22Rv1 (cell line): ENCODE measurements at regions not wholly inside any gene's neighbourhood (a gene's known extent, or its start where the extent isn't known, plus 50 kb on each side); places are given as distances from the start of the nearest gene placed in this dataset.

Experiments used
- ZFX ChIP-seq: fragments of 450-650 bp; IDR thresholded peaks from 2 replicates; pipeline ENCODE4 v1.6.1; 2017; ENCODE audit warnings: antibody characterized with exemption, borderline replicate concordance
- TF ChIP-seq, protein P1 (sequence below): fragments of 450-650 bp; IDR thresholded peaks from 2 replicates; pipeline ENCODE4 v1.5.1; 2017; ENCODE audit warnings: mild to moderate bottlenecking

- TF ChIP-seq, protein P1, sequence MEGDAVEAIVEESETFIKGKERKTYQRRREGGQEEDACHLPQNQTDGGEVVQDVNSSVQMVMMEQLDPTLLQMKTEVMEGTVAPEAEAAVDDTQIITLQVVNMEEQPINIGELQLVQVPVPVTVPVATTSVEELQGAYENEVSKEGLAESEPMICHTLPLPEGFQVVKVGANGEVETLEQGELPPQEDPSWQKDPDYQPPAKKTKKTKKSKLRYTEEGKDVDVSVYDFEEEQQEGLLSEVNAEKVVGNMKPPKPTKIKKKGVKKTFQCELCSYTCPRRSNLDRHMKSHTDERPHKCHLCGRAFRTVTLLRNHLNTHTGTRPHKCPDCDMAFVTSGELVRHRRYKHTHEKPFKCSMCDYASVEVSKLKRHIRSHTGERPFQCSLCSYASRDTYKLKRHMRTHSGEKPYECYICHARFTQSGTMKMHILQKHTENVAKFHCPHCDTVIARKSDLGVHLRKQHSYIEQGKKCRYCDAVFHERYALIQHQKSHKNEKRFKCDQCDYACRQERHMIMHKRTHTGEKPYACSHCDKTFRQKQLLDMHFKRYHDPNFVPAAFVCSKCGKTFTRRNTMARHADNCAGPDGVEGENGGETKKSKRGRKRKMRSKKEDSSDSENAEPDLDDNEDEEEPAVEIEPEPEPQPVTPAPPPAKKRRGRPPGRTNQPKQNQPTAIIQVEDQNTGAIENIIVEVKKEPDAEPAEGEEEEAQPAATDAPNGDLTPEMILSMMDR = no peak
- no peak for TF ChIP-seq ZFX
Measured at GRCh38 chr5:135236228-135236907, 162.7 kb downstream of the MACROH2A1 start.
